ENCODE measurements at regions not wholly inside any gene's neighbourhood (a gene's known extent, or its start where the extent isn't known, plus 50 kb on each side); places are given as distances from the start of the nearest gene placed in this dataset.

DNA sequence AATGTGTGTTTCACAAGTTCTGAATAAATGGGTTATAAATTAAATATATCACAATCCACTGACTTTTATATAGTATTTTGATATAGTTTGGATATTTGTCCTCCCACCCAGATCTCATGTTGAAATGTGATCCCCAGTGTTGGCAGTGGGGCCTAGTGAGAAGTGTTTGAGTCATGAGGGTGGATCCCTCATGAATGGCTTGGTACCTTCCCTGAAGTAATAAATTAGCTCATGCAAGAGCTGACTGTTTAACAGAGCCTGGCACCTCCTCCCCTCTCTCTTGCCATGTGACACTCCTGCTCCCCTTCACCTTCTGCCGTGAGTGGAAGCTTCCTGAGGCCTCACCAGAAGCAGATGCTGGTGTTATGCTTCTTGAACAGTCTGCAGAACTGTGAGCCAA, 127.9 kb upstream of the PALM2AKAP2 start:
- no peaks in the 10 kb centered on the region for H3K79me1 ChIP-seq (ENCODE audit: low read depth, low read length)
- H4K20me1 ChIP-seq (replicated peaks in 1 of 2; ENCODE audit: control insufficient read depth in 1 of 2, insufficient read depth in 2 of 2, low read length in 2 of 2), result no peaks in the 10 kb centered on the region
- no peak overlapping the region for H2BK120ac ChIP-seq (replicated peaks; ENCODE audit: low read depth, low read length)
- H2BK20ac ChIP-seq (ENCODE audit: low read length), result no peak overlapping the region
- no peak overlapping the region for H2BK5ac ChIP-seq (ENCODE audit: low read depth, low read length)
- no peak overlapping the region for H3K18ac ChIP-seq (ENCODE audit: extremely low read depth, low read length)
- H3K9ac ChIP-seq (replicated peaks in 1 of 4; ENCODE audit: extremely low read depth in 1 of 4, low read depth in 3 of 4, low read length in 3 of 4), result no peak overlapping the region
- no peak overlapping the region for H3K27ac ChIP-seq (ENCODE audit: low read depth, low read length)
- no peak overlapping the region for H3K4ac ChIP-seq (replicated peaks; ENCODE audit: insufficient read length, low read depth, low read length)
- no peaks in the 10 kb centered on the region for H3K9me3 ChIP-seq (ENCODE audit: insufficient read depth in 2 of 2, low read depth in 1 of 2, low read length in 1 of 2)
- H3K79me2 ChIP-seq (ENCODE audit: control insufficient read depth in 1 of 2, insufficient read depth in 2 of 2, low read length in 2 of 2), result no peaks in the 10 kb centered on the region
- H4K8ac ChIP-seq (ENCODE audit: extremely low read depth, insufficient read depth, low read length), result no peak overlapping the region
- no peak overlapping the region for H3K14ac ChIP-seq (ENCODE audit: insufficient read length)
- no peaks in the 10 kb centered on the region for H3K27me3 ChIP-seq (replicated peaks in 1 of 4; ENCODE audit: control insufficient read depth in 3 of 4, extremely low read depth in 1 of 4, insufficient read depth in 3 of 4, low read length in 3 of 4)
- no peak overlapping the region for H4K5ac ChIP-seq (ENCODE audit: insufficient read length, low read depth, low read length)
- no peaks in the 10 kb centered on the region; a peak in 2 of 7 replicates for H3K4me1 ChIP-seq (replicated peaks in 1 of 4; ENCODE audit: control insufficient read depth in 3 of 4, insufficient read depth in 4 of 4, low read length in 3 of 4)
- CTCF ChIA-PET (ENCODE audit: partially characterized antibody), result interaction anchor here (0.6 to 7.9 kb wide), 9 partner anchors 23 to 461 kb away, joined by 3 to 35 read pairs (median 3); no protein-coding TSS in a partner anchor
- H3K23ac ChIP-seq (ENCODE audit: insufficient read length), result no peak overlapping the region
- H4K91ac ChIP-seq (replicated peaks; ENCODE audit: insufficient read length, low read length), result no peak overlapping the region
- FAIRE-seq (no peak), DNase-seq (ENCODE audit: low read depth in 1 of 2, low spot score in 2 of 2) (no peak)
- H3K23me2 ChIP-seq (ENCODE audit: low read depth, low read length), result 0 out of 2 replicates have a peak, but pooled peaks cover 1% of the 10 kb centered on the region
- H3K4me2 ChIP-seq (ENCODE audit: insufficient read depth in 1 of 2, low read depth in 2 of 2, low read length in 2 of 2), result no peak overlapping the region
- H3K56ac ChIP-seq (replicated peaks; ENCODE audit: insufficient read length, low read depth, low read length), result no peak overlapping the region
- H2BK15ac ChIP-seq (ENCODE audit: low read length), result no peak overlapping the region
- no peak overlapping the region for H2AFZ ChIP-seq (ENCODE audit: low read length)
- POLR2A ChIA-PET (ENCODE audit: partially characterized antibody), result no interaction called here
- WGBS, 2 experiments (ENCODE audit: extremely low coverage in 1 of 2, insufficient coverage in 1 of 2, insufficient read length in 1 of 2, insufficient replicate concordance in 2 of 2, low coverage in 1 of 2, low lambda C conversion rate in 2 of 2, missing lambda C conversion rate in 1 of 2), result 75% methylated on average over 1 of the region's 1 CpG; no CpG with 5 or more reads in 1 of the 2 experiments
- H3K4me3 ChIP-seq (ENCODE audit: extremely low read depth in 1 of 4, insufficient read depth in 2 of 4, low read depth in 3 of 4, low read length in 4 of 4), result no peak overlapping the region
- no peak overlapping the region for H2BK12ac ChIP-seq (ENCODE audit: low read depth, low read length)
- no peaks in the 10 kb centered on the region for H3K36me3 ChIP-seq (ENCODE audit: control insufficient read depth in 2 of 4, insufficient read depth in 4 of 4, low read length in 3 of 4)
- no peak overlapping the region for H2AK5ac ChIP-seq (ENCODE audit: low read depth, low read length)
- TF ChIP-seq SP1 (IDR thresholded peaks at IDR 0.05; ENCODE audit: low read depth, low read length), result no peak
- TF ChIP-seq NANOG (IDR thresholded peaks at IDR 0.05; ENCODE audit: insufficient read depth, low read depth, low read length, poor library complexity, severe bottlenecking), result no peak
- TF ChIP-seq EP300 (IDR thresholded peaks at IDR 0.05; ENCODE audit: borderline replicate concordance in 1 of 2, low read depth in 2 of 2, low read length in 2 of 2), result no peak
- TF ChIP-seq RAD21 (IDR thresholded peaks at IDR 0.05 in 1 of 2, conservative IDR thresholded peaks at IDR 0.05 in 1 of 2; ENCODE audit: low read depth in 2 of 2, low read length in 2 of 2), result no peak
- no peak for TF ChIP-seq JUND (IDR thresholded peaks at IDR 0.05; ENCODE audit: low read length)
- TF ChIP-seq BACH1 (IDR thresholded peaks at IDR 0.05; ENCODE audit: low read length), result no peak
- no peak for TF ChIP-seq YY1 (IDR thresholded peaks at IDR 0.05; ENCODE audit: low read depth, low read length)
- no peak for TF ChIP-seq BCL11A (IDR thresholded peaks at IDR 0.05; ENCODE audit: low read depth in 2 of 2, low read length in 2 of 2)
- TF ChIP-seq, protein P1, sequence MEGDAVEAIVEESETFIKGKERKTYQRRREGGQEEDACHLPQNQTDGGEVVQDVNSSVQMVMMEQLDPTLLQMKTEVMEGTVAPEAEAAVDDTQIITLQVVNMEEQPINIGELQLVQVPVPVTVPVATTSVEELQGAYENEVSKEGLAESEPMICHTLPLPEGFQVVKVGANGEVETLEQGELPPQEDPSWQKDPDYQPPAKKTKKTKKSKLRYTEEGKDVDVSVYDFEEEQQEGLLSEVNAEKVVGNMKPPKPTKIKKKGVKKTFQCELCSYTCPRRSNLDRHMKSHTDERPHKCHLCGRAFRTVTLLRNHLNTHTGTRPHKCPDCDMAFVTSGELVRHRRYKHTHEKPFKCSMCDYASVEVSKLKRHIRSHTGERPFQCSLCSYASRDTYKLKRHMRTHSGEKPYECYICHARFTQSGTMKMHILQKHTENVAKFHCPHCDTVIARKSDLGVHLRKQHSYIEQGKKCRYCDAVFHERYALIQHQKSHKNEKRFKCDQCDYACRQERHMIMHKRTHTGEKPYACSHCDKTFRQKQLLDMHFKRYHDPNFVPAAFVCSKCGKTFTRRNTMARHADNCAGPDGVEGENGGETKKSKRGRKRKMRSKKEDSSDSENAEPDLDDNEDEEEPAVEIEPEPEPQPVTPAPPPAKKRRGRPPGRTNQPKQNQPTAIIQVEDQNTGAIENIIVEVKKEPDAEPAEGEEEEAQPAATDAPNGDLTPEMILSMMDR (IDR thresholded peaks at IDR 0.05; ENCODE audit: control extremely low read depth in 1 of 3, insufficient read depth in 1 of 3, low read depth in 1 of 3, low read length in 3 of 3), result no peak
- TF ChIP-seq GABPA (IDR thresholded peaks at IDR 0.05; ENCODE audit: borderline replicate concordance, insufficient read depth, low read length), result no peak
- no peak for TF ChIP-seq JUN (IDR thresholded peaks at IDR 0.05; ENCODE audit: low read depth, low read length)
- TF ChIP-seq KDM5A (IDR thresholded peaks at IDR 0.05; ENCODE audit: low read length), result no peak
